Breast epithelium (tissue), 4 donors: ENCODE measurements at regions not wholly inside any gene's neighbourhood (a gene's known extent, or its start where the extent isn't known, plus 50 kb on each side); places are given as distances from the start of the nearest gene placed in this dataset.

Source experiments
- DNase-seq, 2 donors: peaks; one replicate each; pipeline ENCODE4 v3.0.0-alpha.2; 2019; ENCODE audit warnings: low spot score in 2 of 2
- H3K27ac ChIP-seq, 2 donors: fragments of 200-600 bp; sonication (generic) in 1 of 2; one replicate each; pipeline ENCODE4 v1.5.1; 2016 to 2019; ENCODE audit warnings: mild to moderate bottlenecking in 1 of 2
- H3K27me3 ChIP-seq, 2 donors: fragments of 200-600 bp; sonication (generic) in 1 of 2; one replicate each; pipeline versions ENCODE4 v1.5.1 to v1.6.0; 2017 to 2019; ENCODE audit warnings: control low read depth in 1 of 2, mild to moderate bottlenecking in 1 of 2
- H3K36me3 ChIP-seq: fragments of 200-600 bp; one replicate; pipeline ENCODE4 v1.5.1; 2019
- H3K4me1 ChIP-seq, 2 donors: fragments of 200-600 bp; sonication (generic); one replicate each; pipeline ENCODE4 v1.5.1; 2016 to 2019; ENCODE audit warnings: control low read depth in 1 of 2
- H3K4me3 ChIP-seq, 3 donors: fragments of 200-600 bp; sonication (generic); 1 replicate in 2 of 3; 2 replicates in 1 of 3; pipeline ENCODE4 v1.5.1; 2016 to 2019; ENCODE audit warnings: mild to moderate bottlenecking in 3 of 3, moderate library complexity in 2 of 3
- H3K9me3 ChIP-seq, 2 donors: fragments of 200-600 bp; sonication (generic) in 1 of 2; one replicate each; pipeline ENCODE4 v1.5.1; 2016 to 2019; ENCODE audit warnings: control low read depth in 1 of 2
- POLR2A ChIP-seq: fragments of 450-650 bp; IDR thresholded peaks from one replicate; pipeline ENCODE4 v1.6.1; 2016; ENCODE audit warnings: antibody characterized with exemption, mild to moderate bottlenecking, moderate library complexity
- POLR2AphosphoS5 ChIP-seq, 3 donors: sonication (generic); formaldehyde crosslinking; IDR thresholded peaks; one replicate each; pipeline ENCODE4 v1.6.1; 2017; ENCODE audit warnings: antibody characterized with exemption in 3 of 3
- intact Hi-C: fragments of 100-400 bp; cut with DNase I; formaldehyde crosslinking; loops from one replicate; pipeline ENCODE4 v1.15.1; 2023; ENCODE audit warnings: low total_unique reads
- TF ChIP-seq, protein P1 (sequence below), 3 donors: fragments of 450-650 bp; IDR thresholded peaks; one replicate each; pipeline ENCODE4 v1.5.1; 2016 to 2017; ENCODE audit warnings: antibody characterized with exemption in 3 of 3, mild to moderate bottlenecking in 3 of 3, moderate library complexity in 3 of 3

DNA sequence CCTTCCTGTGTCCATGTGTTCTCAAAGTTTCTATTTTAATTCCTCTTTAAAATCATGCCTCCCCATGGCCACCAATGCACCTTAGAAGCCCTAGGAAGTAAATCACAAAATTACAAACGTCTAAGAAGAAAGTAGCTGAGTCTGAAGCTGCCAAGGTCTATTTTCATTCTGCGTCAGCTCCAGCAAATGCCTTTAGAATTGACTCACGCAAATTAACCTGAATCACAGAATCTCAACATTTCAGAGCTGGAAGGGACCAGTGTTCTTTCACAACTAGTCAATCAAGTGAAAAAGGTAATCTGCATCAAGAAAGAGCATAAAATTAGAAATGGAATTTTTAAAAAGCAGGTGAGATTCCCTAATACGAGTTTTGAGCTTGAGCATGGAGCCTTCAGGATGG, 1017.6 kb downstream of the SORCS3 start:
- no peaks in the 10 kb centered on the region for H3K4me1 ChIP-seq
- TF ChIP-seq POLR2AphosphoS5 (IDR thresholded peaks at IDR 0.05), result no peak
- TF ChIP-seq, protein P1, sequence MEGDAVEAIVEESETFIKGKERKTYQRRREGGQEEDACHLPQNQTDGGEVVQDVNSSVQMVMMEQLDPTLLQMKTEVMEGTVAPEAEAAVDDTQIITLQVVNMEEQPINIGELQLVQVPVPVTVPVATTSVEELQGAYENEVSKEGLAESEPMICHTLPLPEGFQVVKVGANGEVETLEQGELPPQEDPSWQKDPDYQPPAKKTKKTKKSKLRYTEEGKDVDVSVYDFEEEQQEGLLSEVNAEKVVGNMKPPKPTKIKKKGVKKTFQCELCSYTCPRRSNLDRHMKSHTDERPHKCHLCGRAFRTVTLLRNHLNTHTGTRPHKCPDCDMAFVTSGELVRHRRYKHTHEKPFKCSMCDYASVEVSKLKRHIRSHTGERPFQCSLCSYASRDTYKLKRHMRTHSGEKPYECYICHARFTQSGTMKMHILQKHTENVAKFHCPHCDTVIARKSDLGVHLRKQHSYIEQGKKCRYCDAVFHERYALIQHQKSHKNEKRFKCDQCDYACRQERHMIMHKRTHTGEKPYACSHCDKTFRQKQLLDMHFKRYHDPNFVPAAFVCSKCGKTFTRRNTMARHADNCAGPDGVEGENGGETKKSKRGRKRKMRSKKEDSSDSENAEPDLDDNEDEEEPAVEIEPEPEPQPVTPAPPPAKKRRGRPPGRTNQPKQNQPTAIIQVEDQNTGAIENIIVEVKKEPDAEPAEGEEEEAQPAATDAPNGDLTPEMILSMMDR (IDR thresholded peaks at IDR 0.05), result no peak
- TF ChIP-seq POLR2A, result no peak
- intact Hi-C loops, result no loop called here
- H3K9me3 ChIP-seq, result no peaks in the 10 kb centered on the region
- DNase-seq, result no peak
- no peaks in the 10 kb centered on the region for H3K27me3 ChIP-seq
- no peak overlapping the region for H3K27ac ChIP-seq
- no peak overlapping the region for H3K4me3 ChIP-seq
- H3K36me3 ChIP-seq, result no peaks in the 10 kb centered on the region

GRCh38 chr10:105656856-105657255, 1015.8 kb downstream of the SORCS3 start:
- no peaks in the 10 kb centered on the region for H3K4me1 ChIP-seq
- no peak for DNase-seq
- no peaks in the 10 kb centered on the region for H3K36me3 ChIP-seq
- H3K4me3 ChIP-seq, result no peak overlapping the region
- no peak overlapping the region for H3K27ac ChIP-seq
- intact Hi-C loops, result no loop called here
- TF ChIP-seq, protein P1 (IDR thresholded peaks at IDR 0.05), result no peak
- TF ChIP-seq POLR2AphosphoS5 (IDR thresholded peaks at IDR 0.05) (no peak), POLR2A (no peak)
- H3K27me3 ChIP-seq, result no peaks in the 10 kb centered on the region
- H3K9me3 ChIP-seq, result no peaks in the 10 kb centered on the region

- H3K27ac ChIP-seq, result no peak overlapping the region
- H3K9me3 ChIP-seq, result no peaks in the 10 kb centered on the region
- no peaks in the 10 kb centered on the region for H3K36me3 ChIP-seq
- no peaks in the 10 kb centered on the region for H3K4me1 ChIP-seq
- DNase-seq, result no peak
- intact Hi-C loops, result no loop called here
- H3K4me3 ChIP-seq, result no peak overlapping the region
- no peak for TF ChIP-seq POLR2A
- TF ChIP-seq, protein P1 (IDR thresholded peaks at IDR 0.05), result no peak
- no peak for TF ChIP-seq POLR2AphosphoS5 (IDR thresholded peaks at IDR 0.05)
- no peaks in the 10 kb centered on the region for H3K27me3 ChIP-seq
Observed at GRCh38 chr10:105650306-105650705, 1009.2 kb downstream of the SORCS3 start.

- no peak overlapping the region for H3K4me3 ChIP-seq
- H3K36me3 ChIP-seq, result no peaks in the 10 kb centered on the region
- no peaks in the 10 kb centered on the region for H3K9me3 ChIP-seq
- H3K4me1 ChIP-seq, result no peaks in the 10 kb centered on the region
- no peak for TF ChIP-seq POLR2A
- H3K27ac ChIP-seq, result no peak overlapping the region
- no peaks in the 10 kb centered on the region for H3K27me3 ChIP-seq
- DNase-seq, result no peak
- intact Hi-C loops, result no loop called here
Observed at GRCh38 chr10:105647354-105647753, 1006.3 kb downstream of the SORCS3 start.

DNA sequence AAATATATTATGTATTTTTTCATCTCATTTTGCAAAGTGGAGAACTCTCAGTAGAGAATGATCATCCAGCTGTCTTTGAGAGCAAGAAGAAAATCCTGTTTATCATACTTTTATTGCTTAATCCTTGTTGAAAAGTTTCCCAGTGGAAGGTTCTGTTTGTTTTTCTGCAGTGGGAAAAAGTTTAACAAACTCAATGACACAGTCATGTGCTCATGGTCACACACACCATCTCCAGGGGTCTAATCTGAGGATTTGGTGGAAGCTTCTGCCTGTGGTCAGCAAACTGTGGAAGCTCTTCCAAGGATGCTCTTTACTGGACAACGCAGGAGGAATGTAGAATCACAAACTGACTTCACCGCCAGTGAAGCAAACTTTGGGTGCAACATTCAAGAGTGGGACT, 1003.9 kb downstream of the SORCS3 start:
- Histone ChIP-seq H3K9me3 (no peaks in the 10 kb centered on the region), H3K36me3 (no peaks in the 10 kb centered on the region), H3K27ac (no peak overlapping the region), H3K27me3 (no peaks in the 10 kb centered on the region), H3K4me3 (no peak overlapping the region), H3K4me1 (no peaks in the 10 kb centered on the region)
- intact Hi-C loops, result no loop called here
- DNase-seq, result no peak
- TF ChIP-seq POLR2AphosphoS5 (IDR thresholded peaks at IDR 0.05) (no peak), POLR2A (no peak)
- TF ChIP-seq, protein P1 (IDR thresholded peaks at IDR 0.05), result no peak

GRCh38 chr10:105644559-105644958, 1003.5 kb downstream of the SORCS3 start:
- no peak for DNase-seq
- no peak overlapping the region for H3K27ac ChIP-seq
- H3K9me3 ChIP-seq, result no peaks in the 10 kb centered on the region
- no peaks in the 10 kb centered on the region for H3K4me1 ChIP-seq
- H3K36me3 ChIP-seq, result no peaks in the 10 kb centered on the region
- peak overlapping the region in 1 of 3 donors; percentile 2 for H3K4me3 ChIP-seq
- intact Hi-C loops, result no loop called here
- H3K27me3 ChIP-seq, result no peaks in the 10 kb centered on the region
- TF ChIP-seq POLR2A (no peak), POLR2AphosphoS5 (IDR thresholded peaks at IDR 0.05) (no peak)
- TF ChIP-seq, protein P1 (IDR thresholded peaks at IDR 0.05), result no peak
